SK-N-SH (cell line): ENCODE measurements at regions not wholly inside any gene's neighbourhood (a gene's known extent, or its start where the extent isn't known, plus 50 kb on each side); places are given as distances from the start of the nearest gene placed in this dataset.

Experiments used
- CTCF ChIA-PET: fragments of 300-600, 350-600 bp; formaldehyde crosslinking; extraction: SDS; loops from one replicate; lab custom pipeline; 2021; lab: Yijun Ruan, JAX
- POLR2A ChIA-PET: fragments of 350-600 bp; sonication (Branson Sonifier 250); formaldehyde crosslinking; extraction: SDS; loops from one replicate; lab custom pipeline; 2020; ENCODE audit warnings: antibody characterized with exemption, inconsistent platforms; lab: Yijun Ruan, JAX
- DNase-seq: peaks from one replicate; pipeline ENCODE4 v3.0.0; 2012
- H2AFZ ChIP-seq: fragments of 200-600 bp; sonication (generic); 2 replicates; pipeline ENCODE4 v1.8.1; 2016; ENCODE audit warnings: antibody characterized with exemption, mild to moderate bottlenecking, low read depth
- H3F3A ChIP-seq: fragments of 200-600 bp; sonication (generic); replicated peaks from 2 replicates; pipeline ENCODE3; 2016; ENCODE audit warnings: antibody characterized with exemption, mild to moderate bottlenecking; ENCODE audit not compliant: insufficient read depth
- H3K27ac ChIP-seq, 2 experiments: fragments of 200-500 bp in 1 of 2; fragments of 200-600 bp in 1 of 2; sonication (Bioruptor generic) in 1 of 2; sonication (generic), shearing (Covaris generic) in 1 of 2; 2 replicates each; pipeline versions ENCODE4 v1.5.1 to v1.6.1; 2014 to 2016; ENCODE audit warnings: low read depth in 2 of 2, inconsistent platforms in 1 of 2, low read length in 1 of 2, mild to moderate bottlenecking in 1 of 2, mixed read lengths in 1 of 2
- H3K27me3 ChIP-seq: fragments of 200-600 bp; sonication (generic), shearing (Covaris generic); 2 replicates; pipeline ENCODE4 v1.6.1; 2016; ENCODE audit warnings: mixed run types; ENCODE audit not compliant: insufficient read depth
- H3K36me3 ChIP-seq, 2 experiments: fragments of 200-500 bp in 1 of 2; fragments of 200-600 bp in 1 of 2; sonication (Bioruptor generic) in 1 of 2; sonication (generic) in 1 of 2; replicated peaks in 1 of 2; 2 replicates each; pipeline versions ENCODE3 to v1.5.1; 2014 to 2016; ENCODE audit warnings: low read length in 1 of 2, mild to moderate bottlenecking in 1 of 2; ENCODE audit not compliant: insufficient read depth in 2 of 2, control insufficient read depth in 1 of 2
- H3K4me1 ChIP-seq, 2 experiments: fragments of 200-500 bp in 1 of 2; fragments of 200-600 bp in 1 of 2; sonication (Bioruptor generic) in 1 of 2; sonication (generic), shearing (Covaris generic) in 1 of 2; 2 replicates each; pipeline versions ENCODE4 v1.5.1 to v1.6.1; 2014 to 2016; ENCODE audit warnings: low read depth in 1 of 2, low read length in 1 of 2, mixed run types in 1 of 2; ENCODE audit not compliant: insufficient read depth in 2 of 2, control insufficient read depth in 1 of 2
- H3K4me2 ChIP-seq: fragments of 200-600 bp; sonication (generic), shearing (Covaris generic); 2 replicates; pipeline ENCODE4 v1.6.1; 2017; ENCODE audit warnings: mixed run types
- H3K4me3 ChIP-seq, 2 experiments: fragments of 200-500 bp in 1 of 2; fragments of 200-600 bp in 1 of 2; sonication (Bioruptor generic) in 1 of 2; sonication (generic), shearing (Covaris generic) in 1 of 2; 2 replicates each; pipeline versions ENCODE4 v1.5.1 to v1.8.1; 2014 to 2016; ENCODE audit warnings: low read depth in 2 of 2, inconsistent platforms in 1 of 2, low read length in 1 of 2, mild to moderate bottlenecking in 1 of 2, mixed read lengths in 1 of 2, moderate library complexity in 1 of 2
- H3K79me2 ChIP-seq: fragments of 200-600 bp; sonication (generic); 2 replicates; pipeline ENCODE4 v1.8.1; 2017; ENCODE audit warnings: mild to moderate bottlenecking; ENCODE audit not compliant: insufficient read depth
- H3K9ac ChIP-seq: fragments of 200-600 bp; sonication (generic); 2 replicates; pipeline ENCODE4 v1.6.1; 2017; ENCODE audit warnings: mixed run types
- H3K9me2 ChIP-seq: fragments of 200-600 bp; sonication (generic); 2 replicates; pipeline ENCODE4 v1.6.1; 2017; ENCODE audit warnings: mixed run types
- H3K9me3 ChIP-seq: fragments of 200-600 bp; sonication (generic); 2 replicates; pipeline ENCODE4 v1.6.1; 2017; ENCODE audit warnings: mixed run types, mild to moderate bottlenecking, moderate library complexity
- H4K20me1 ChIP-seq: fragments of 200-600 bp; sonication (generic); 2 replicates; pipeline ENCODE4 v1.6.1; 2017; ENCODE audit warnings: mild to moderate bottlenecking, mixed run types; ENCODE audit not compliant: insufficient read depth
- CHD2 ChIP-seq: fragments of 150-350 bp; IDR thresholded peaks from 2 replicates; pipeline ENCODE4 v1.6.1; 2018; ENCODE audit warnings: low read length; ENCODE audit not compliant: partially characterized antibody
- EP300 ChIP-seq, 2 experiments: IDR thresholded peaks; 2 replicates each; pipeline versions ENCODE4 v1.4.0 to v1.6.1; 2012; ENCODE audit warnings: borderline replicate concordance in 1 of 2, low read depth in 1 of 2, low read length in 1 of 2
- EZH2phosphoT487 ChIP-seq: fragments of 200-600 bp; sonication (generic); IDR thresholded peaks from 2 replicates; pipeline ENCODE4 v1.6.1; 2017; ENCODE audit warnings: low read depth, mixed run types, mild to moderate bottlenecking, antibody characterized with exemption, moderate library complexity, borderline replicate concordance
- GATA2 ChIP-seq: sonication (generic); formaldehyde crosslinking; IDR thresholded peaks from 2 replicates; pipeline ENCODE4 v1.5.0; 2020; ENCODE audit warnings: mild to moderate bottlenecking, missing genetic modification reagents
- JUND ChIP-seq: IDR thresholded peaks from 2 replicates; pipeline ENCODE4 v1.4.0; 2012
- MXI1 ChIP-seq: IDR thresholded peaks from 2 replicates; pipeline ENCODE4 v1.6.1; 2012; ENCODE audit warnings: mild to moderate bottlenecking, low read depth, low read length, improper control_type of control experiment
- NRF1 ChIP-seq: IDR thresholded peaks from 2 replicates; pipeline ENCODE4 v1.6.1; 2012; ENCODE audit warnings: low read depth, mild to moderate bottlenecking, low read length
- RAD21 ChIP-seq: IDR thresholded peaks from 2 replicates; pipeline ENCODE4 v1.6.1; 2012; ENCODE audit warnings: mild to moderate bottlenecking, low read length
- RCOR1 ChIP-seq: fragments of 150-350 bp; IDR thresholded peaks from 2 replicates; pipeline ENCODE4 v1.6.1; 2017; ENCODE audit warnings: antibody characterized with exemption, low read length
- YY1 ChIP-seq: IDR thresholded peaks from 2 replicates; pipeline ENCODE4 v1.4.0; 2012; ENCODE audit warnings: low read depth, mild to moderate bottlenecking
- WGBS: methylation state at CpG from one replicate; pipeline ENCODE4 v1.1.6; 2017; ENCODE audit warnings: low lambda C conversion rate; 5-methylcytosine and 5-hydroxymethylcytosine counted together
- TF ChIP-seq, protein P1 (sequence below): fragments of 150-350 bp; IDR thresholded peaks from 2 replicates; pipeline ENCODE4 v1.6.1; 2017; ENCODE audit warnings: antibody characterized with exemption, low read length, low read depth, borderline replicate concordance
- TF ChIP-seq, protein P2 (sequence below): IDR thresholded peaks from 2 replicates; pipeline ENCODE4; 2012
- TF ChIP-seq, protein P3 (sequence below): IDR thresholded peaks from 2 replicates; pipeline ENCODE4 v1.4.0; 2012; ENCODE audit warnings: low read depth
- TF ChIP-seq, protein P4 (sequence below): IDR thresholded peaks from 2 replicates; pipeline ENCODE4 v1.6.1; 2012; ENCODE audit warnings: mild to moderate bottlenecking, low read depth, low read length, moderate library complexity

DNA sequence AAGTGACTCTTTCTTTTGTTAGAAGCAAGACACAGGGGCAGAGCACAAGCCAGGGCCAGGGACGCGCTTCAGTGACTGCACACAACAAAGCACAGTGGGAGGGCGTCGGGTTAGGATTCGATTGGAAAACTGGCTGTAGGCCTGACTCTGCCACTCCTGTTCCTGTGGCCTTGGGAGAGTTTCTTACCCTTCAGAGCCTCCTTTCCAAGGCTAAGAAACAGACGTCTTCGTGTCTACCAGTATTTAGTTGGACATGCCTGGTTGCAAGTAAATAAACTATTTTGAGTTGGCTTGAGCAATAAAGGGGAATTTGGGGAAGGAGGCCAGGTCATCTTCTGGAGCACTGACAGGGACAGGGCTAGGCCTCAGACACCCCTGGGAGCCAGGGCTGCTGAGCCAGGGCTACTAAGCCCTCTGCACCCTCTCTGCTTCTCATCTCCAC, 549.1 kb downstream of the INSC start:
- H3K79me2 ChIP-seq, result no peaks in the 10 kb centered on the region
- no peaks in the 10 kb centered on the region for H3K9me3 ChIP-seq
- WGBS, result 43% methylated on average over 7 of the region's 7 CpGs
- H2AFZ ChIP-seq, result no peak overlapping the region
- H3K36me3 ChIP-seq, result no peaks in the 10 kb centered on the region
- H3K4me2 ChIP-seq, result no peak overlapping the region
- H3K27ac ChIP-seq, result no peak overlapping the region
- ChIA-PET CTCF (no interaction called here), POLR2A (no interaction called here)
- H3K9me2 ChIP-seq, result no peaks in the 10 kb centered on the region
- DNase-seq, result no peak
- TF ChIP-seq, protein P1, sequence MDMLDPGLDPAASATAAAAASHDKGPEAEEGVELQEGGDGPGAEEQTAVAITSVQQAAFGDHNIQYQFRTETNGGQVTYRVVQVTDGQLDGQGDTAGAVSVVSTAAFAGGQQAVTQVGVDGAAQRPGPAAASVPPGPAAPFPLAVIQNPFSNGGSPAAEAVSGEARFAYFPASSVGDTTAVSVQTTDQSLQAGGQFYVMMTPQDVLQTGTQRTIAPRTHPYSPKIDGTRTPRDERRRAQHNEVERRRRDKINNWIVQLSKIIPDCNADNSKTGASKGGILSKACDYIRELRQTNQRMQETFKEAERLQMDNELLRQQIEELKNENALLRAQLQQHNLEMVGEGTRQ, result no peak
- TF ChIP-seq EZH2phosphoT487, result no peak
- TF ChIP-seq, protein P2, sequence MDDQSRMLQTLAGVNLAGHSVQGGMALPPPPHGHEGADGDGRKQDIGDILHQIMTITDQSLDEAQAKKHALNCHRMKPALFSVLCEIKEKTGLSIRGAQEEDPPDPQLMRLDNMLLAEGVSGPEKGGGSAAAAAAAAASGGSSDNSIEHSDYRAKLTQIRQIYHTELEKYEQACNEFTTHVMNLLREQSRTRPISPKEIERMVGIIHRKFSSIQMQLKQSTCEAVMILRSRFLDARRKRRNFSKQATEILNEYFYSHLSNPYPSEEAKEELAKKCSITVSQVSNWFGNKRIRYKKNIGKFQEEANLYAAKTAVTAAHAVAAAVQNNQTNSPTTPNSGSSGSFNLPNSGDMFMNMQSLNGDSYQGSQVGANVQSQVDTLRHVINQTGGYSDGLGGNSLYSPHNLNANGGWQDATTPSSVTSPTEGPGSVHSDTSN, result no peak
- TF ChIP-seq NRF1, result no peak
- TF ChIP-seq JUND, result no peak
- no peak for TF ChIP-seq EP300 (IDR thresholded peaks at IDR 0.05; ENCODE audit: borderline replicate concordance in 1 of 2, low read depth in 1 of 2, low read length in 1 of 2)
- TF ChIP-seq, protein P3, sequence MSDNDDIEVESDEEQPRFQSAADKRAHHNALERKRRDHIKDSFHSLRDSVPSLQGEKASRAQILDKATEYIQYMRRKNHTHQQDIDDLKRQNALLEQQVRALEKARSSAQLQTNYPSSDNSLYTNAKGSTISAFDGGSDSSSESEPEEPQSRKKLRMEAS, result no peak
- TF ChIP-seq, protein P4, sequence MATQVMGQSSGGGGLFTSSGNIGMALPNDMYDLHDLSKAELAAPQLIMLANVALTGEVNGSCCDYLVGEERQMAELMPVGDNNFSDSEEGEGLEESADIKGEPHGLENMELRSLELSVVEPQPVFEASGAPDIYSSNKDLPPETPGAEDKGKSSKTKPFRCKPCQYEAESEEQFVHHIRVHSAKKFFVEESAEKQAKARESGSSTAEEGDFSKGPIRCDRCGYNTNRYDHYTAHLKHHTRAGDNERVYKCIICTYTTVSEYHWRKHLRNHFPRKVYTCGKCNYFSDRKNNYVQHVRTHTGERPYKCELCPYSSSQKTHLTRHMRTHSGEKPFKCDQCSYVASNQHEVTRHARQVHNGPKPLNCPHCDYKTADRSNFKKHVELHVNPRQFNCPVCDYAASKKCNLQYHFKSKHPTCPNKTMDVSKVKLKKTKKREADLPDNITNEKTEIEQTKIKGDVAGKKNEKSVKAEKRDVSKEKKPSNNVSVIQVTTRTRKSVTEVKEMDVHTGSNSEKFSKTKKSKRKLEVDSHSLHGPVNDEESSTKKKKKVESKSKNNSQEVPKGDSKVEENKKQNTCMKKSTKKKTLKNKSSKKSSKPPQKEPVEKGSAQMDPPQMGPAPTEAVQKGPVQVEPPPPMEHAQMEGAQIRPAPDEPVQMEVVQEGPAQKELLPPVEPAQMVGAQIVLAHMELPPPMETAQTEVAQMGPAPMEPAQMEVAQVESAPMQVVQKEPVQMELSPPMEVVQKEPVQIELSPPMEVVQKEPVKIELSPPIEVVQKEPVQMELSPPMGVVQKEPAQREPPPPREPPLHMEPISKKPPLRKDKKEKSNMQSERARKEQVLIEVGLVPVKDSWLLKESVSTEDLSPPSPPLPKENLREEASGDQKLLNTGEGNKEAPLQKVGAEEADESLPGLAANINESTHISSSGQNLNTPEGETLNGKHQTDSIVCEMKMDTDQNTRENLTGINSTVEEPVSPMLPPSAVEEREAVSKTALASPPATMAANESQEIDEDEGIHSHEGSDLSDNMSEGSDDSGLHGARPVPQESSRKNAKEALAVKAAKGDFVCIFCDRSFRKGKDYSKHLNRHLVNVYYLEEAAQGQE, result no peak
- no peak for TF ChIP-seq GATA2
- TF ChIP-seq CHD2, result no peak
- TF ChIP-seq MXI1, result no peak
- no peak for TF ChIP-seq YY1
- no peak for TF ChIP-seq RAD21
- no peak for TF ChIP-seq RCOR1
- no peak overlapping the region for H3K4me3 ChIP-seq
- H3K4me1 ChIP-seq, result no peaks in the 10 kb centered on the region; a peak in 1 of 4 replicates
- no peaks in the 10 kb centered on the region for H4K20me1 ChIP-seq
- no peaks in the 10 kb centered on the region for H3F3A ChIP-seq
- no peaks in the 10 kb centered on the region for H3K27me3 ChIP-seq
- H3K9ac ChIP-seq, result no peak overlapping the region
